H1 (cell line): ENCODE measurements at regions not wholly inside any gene's neighbourhood (a gene's known extent, or its start where the extent isn't known, plus 50 kb on each side); places are given as distances from the start of the nearest gene placed in this dataset.

Experiments
- CTCF ChIA-PET: fragments of 300-600 bp; sonication (Branson Sonifier 250); formaldehyde crosslinking; loops from one replicate; lab custom pipeline; 2021; ENCODE audit not compliant: partially characterized antibody; lab: Charles Lee
- POLR2A ChIA-PET: fragments of 300-600 bp; sonication (Branson Sonifier 250); formaldehyde crosslinking; loops from one replicate; lab custom pipeline; 2021; ENCODE audit warnings: inconsistent platforms; ENCODE audit not compliant: partially characterized antibody; lab: Charles Lee
- DNase-seq, 2 experiments: peaks; one replicate each; pipeline versions ENCODE4 v3.0.0 to v3.0.0-alpha.2; 2010 to 2022; ENCODE audit warnings: low spot score in 2 of 2, low read depth in 1 of 2, mixed read lengths in 1 of 2
- FAIRE-seq: peaks from 2 replicates; lab custom pipeline; 2011; peaks lifted over from hg19 to GRCh38; lab: Jason Lieb, UNC
- H2AFZ ChIP-seq: 2 replicates; pipeline ENCODE4 v1.8.1; 2012; ENCODE audit warnings: low read length, inconsistent platforms
- H2AK5ac ChIP-seq: 2 replicates; pipeline ENCODE4 v1.6.1; 2013; ENCODE audit warnings: low read depth, low read length
- H2BK120ac ChIP-seq: replicated peaks from 2 replicates; pipeline ENCODE3; 2013; ENCODE audit warnings: low read depth, low read length, inconsistent platforms
- H2BK12ac ChIP-seq: 2 replicates; pipeline ENCODE4 v1.6.1; 2013; ENCODE audit warnings: low read depth, low read length
- H2BK15ac ChIP-seq: 2 replicates; pipeline ENCODE4 v1.6.1; 2013; ENCODE audit warnings: low read length
- H2BK20ac ChIP-seq: 2 replicates; pipeline ENCODE4 v1.6.1; 2013; ENCODE audit warnings: low read length
- H2BK5ac ChIP-seq: 2 replicates; pipeline ENCODE4 v1.6.1; 2013; ENCODE audit warnings: low read depth, low read length
- H3K14ac ChIP-seq: 2 replicates; pipeline ENCODE4 v1.6.1; 2013; ENCODE audit warnings: inconsistent platforms; ENCODE audit not compliant: insufficient read length
- H3K18ac ChIP-seq: 2 replicates; pipeline ENCODE4 v1.6.1; 2013; ENCODE audit warnings: low read length; ENCODE audit errors: extremely low read depth
- H3K23ac ChIP-seq: 2 replicates; pipeline ENCODE4 v1.6.1; 2013; ENCODE audit warnings: inconsistent platforms; ENCODE audit not compliant: insufficient read length
- H3K23me2 ChIP-seq: 2 replicates; pipeline ENCODE4 v1.6.1; 2013; ENCODE audit warnings: low read depth, low read length
- H3K27ac ChIP-seq: 2 replicates; pipeline ENCODE4 v1.6.1; 2011; ENCODE audit warnings: low read depth, low read length, inconsistent platforms
- H3K27me3 ChIP-seq, 4 experiments: replicated peaks in 1 of 4; 1 replicate in 1 of 4; 2 replicates in 3 of 4; pipeline versions ENCODE4 v1.6.1 to v1.8.1; 2011 to 2013; ENCODE audit warnings: low read length in 3 of 4, mild to moderate bottlenecking in 3 of 4, inconsistent platforms in 2 of 4, mixed read lengths in 2 of 4, moderate library complexity in 1 of 4; ENCODE audit not compliant: control insufficient read depth in 3 of 4, insufficient read depth in 3 of 4; ENCODE audit errors: extremely low read depth in 1 of 4
- H3K36me3 ChIP-seq, 4 experiments: 2 replicates each; pipeline versions ENCODE4 v1.6.1 to v1.8.1; 2011 to 2013; ENCODE audit warnings: mild to moderate bottlenecking in 4 of 4, low read length in 3 of 4, moderate library complexity in 2 of 4, control low read depth in 1 of 4, inconsistent platforms in 1 of 4; ENCODE audit not compliant: insufficient read depth in 4 of 4, control insufficient read depth in 2 of 4
- H3K4ac ChIP-seq: replicated peaks from 2 replicates; pipeline ENCODE3; 2013; ENCODE audit warnings: low read length, low read depth, mixed read lengths, inconsistent platforms; ENCODE audit not compliant: insufficient read length
- H3K4me1 ChIP-seq, 4 experiments: replicated peaks in 1 of 4; 1 replicate in 1 of 4; 2 replicates in 3 of 4; pipeline versions ENCODE4 v1.6.1 to v1.8.1; 2011 to 2013; ENCODE audit warnings: low read length in 3 of 4, inconsistent platforms in 2 of 4, mixed read lengths in 1 of 4; ENCODE audit not compliant: insufficient read depth in 4 of 4, control insufficient read depth in 3 of 4
- H3K4me2 ChIP-seq, 2 experiments: 2 replicates each; pipeline versions ENCODE4 v1.6.1 to v1.8.1; 2011 to 2013; ENCODE audit warnings: low read depth in 2 of 2, low read length in 2 of 2, control low read depth in 1 of 2, inconsistent platforms in 1 of 2, mild to moderate bottlenecking in 1 of 2; ENCODE audit not compliant: insufficient read depth in 1 of 2
- H3K4me3 ChIP-seq, 4 experiments: fragments of 200-600, 300-600 bp in 1 of 4; sonication (generic), shearing (Covaris generic), sonication (Bioruptor Twin) in 1 of 4; 2 replicates each; pipeline versions ENCODE4 v1.5.1 to v1.8.1; 2011 to 2016; ENCODE audit warnings: low read length in 4 of 4, low read depth in 3 of 4, control low read depth in 2 of 4, inconsistent platforms in 2 of 4, mild to moderate bottlenecking in 2 of 4, mixed read lengths in 1 of 4, moderate library complexity in 1 of 4; ENCODE audit not compliant: insufficient read depth in 2 of 4; ENCODE audit errors: extremely low read depth in 1 of 4
- H3K56ac ChIP-seq: replicated peaks from 2 replicates; pipeline ENCODE3; 2013; ENCODE audit warnings: low read depth, mild to moderate bottlenecking, mixed read lengths, low read length, inconsistent platforms; ENCODE audit not compliant: insufficient read length
- H3K79me1 ChIP-seq: 2 replicates; pipeline ENCODE4 v1.6.1; 2013; ENCODE audit warnings: low read depth, low read length, control low read depth
- H3K79me2 ChIP-seq, 2 experiments: 2 replicates each; pipeline versions ENCODE4 v1.6.1 to v1.8.1; 2012 to 2013; ENCODE audit warnings: low read length in 2 of 2, mild to moderate bottlenecking in 2 of 2, inconsistent platforms in 1 of 2; ENCODE audit not compliant: insufficient read depth in 2 of 2, control insufficient read depth in 1 of 2
- H3K9ac ChIP-seq, 4 experiments: replicated peaks in 1 of 4; 1 replicate in 1 of 4; 2 replicates in 3 of 4; pipeline versions ENCODE4 v1.6.1 to v1.8.1; 2011 to 2013; ENCODE audit warnings: low read depth in 3 of 4, low read length in 3 of 4, control low read depth in 2 of 4, mild to moderate bottlenecking in 2 of 4, moderate library complexity in 2 of 4, inconsistent platforms in 1 of 4; ENCODE audit errors: extremely low read depth in 1 of 4
- H3K9me3 ChIP-seq, 2 experiments: 2 replicates each; pipeline versions ENCODE4 v1.6.1 to v1.8.1; 2012 to 2013; ENCODE audit warnings: mild to moderate bottlenecking in 2 of 2, moderate library complexity in 2 of 2, control low read depth in 1 of 2, inconsistent platforms in 1 of 2, low read depth in 1 of 2, low read length in 1 of 2, mixed read lengths in 1 of 2; ENCODE audit not compliant: insufficient read depth in 2 of 2
- H4K20me1 ChIP-seq, 2 experiments: replicated peaks in 1 of 2; 2 replicates each; pipeline versions ENCODE3 to v1.8.1; 2011 to 2013; ENCODE audit warnings: inconsistent platforms in 2 of 2, low read length in 2 of 2, mild to moderate bottlenecking in 1 of 2; ENCODE audit not compliant: insufficient read depth in 2 of 2, control insufficient read depth in 1 of 2
- H4K5ac ChIP-seq: 2 replicates; pipeline ENCODE4 v1.6.1; 2013; ENCODE audit warnings: low read length, low read depth, mixed read lengths, inconsistent platforms; ENCODE audit not compliant: insufficient read length
- H4K8ac ChIP-seq: 2 replicates; pipeline ENCODE4 v1.8.0; 2013; ENCODE audit warnings: mild to moderate bottlenecking, moderate library complexity, low read length, inconsistent platforms; ENCODE audit not compliant: insufficient read depth; ENCODE audit errors: extremely low read depth
- H4K91ac ChIP-seq: replicated peaks from 2 replicates; pipeline ENCODE3; 2013; ENCODE audit warnings: low read length, mixed read lengths, inconsistent platforms; ENCODE audit not compliant: insufficient read length
- ATF2 ChIP-seq: IDR thresholded peaks from 2 replicates; pipeline ENCODE4 v1.6.1; 2012; ENCODE audit warnings: low read length, inconsistent platforms
- CBX5 ChIP-seq: fragments of 300-800, 300-1000 bp; sonication (generic); IDR thresholded peaks from 2 replicates; pipeline ENCODE4 v1.7.1; 2016; ENCODE audit warnings: antibody characterized with exemption, low read length, low read depth
- EGR1 ChIP-seq: IDR thresholded peaks from 2 replicates; pipeline ENCODE4 v1.6.1; 2011; ENCODE audit warnings: low read depth, low read length, borderline replicate concordance
- FOSL1 ChIP-seq: IDR thresholded peaks from 2 replicates; pipeline ENCODE4 v1.6.1; 2011; ENCODE audit warnings: mild to moderate bottlenecking, low read depth, low read length, moderate library complexity; ENCODE audit not compliant: insufficient read depth
- GABPA ChIP-seq: IDR thresholded peaks from 2 replicates; pipeline ENCODE4 v1.6.1; 2011; ENCODE audit warnings: mild to moderate bottlenecking, low read length, moderate library complexity, borderline replicate concordance; ENCODE audit not compliant: insufficient read depth
- HDAC2 ChIP-seq, 2 experiments: fragments of 300-600 bp in 1 of 2; sonication (generic) in 1 of 2; IDR thresholded peaks; 2 replicates each; pipeline ENCODE4 v1.6.1; 2011 to 2012; ENCODE audit warnings: low read depth in 2 of 2, low read length in 2 of 2, mild to moderate bottlenecking in 2 of 2, moderate library complexity in 2 of 2, borderline replicate concordance in 1 of 2, inconsistent platforms in 1 of 2
- KDM4A ChIP-seq: IDR thresholded peaks from one replicate; pipeline ENCODE4 v1.7.1; 2012; ENCODE audit warnings: low read depth, mild to moderate bottlenecking, moderate library complexity, low read length, inconsistent platforms; ENCODE audit not compliant: severe bottlenecking
- NRF1 ChIP-seq: IDR thresholded peaks from 2 replicates; pipeline ENCODE4 v1.6.1; 2011; ENCODE audit warnings: mild to moderate bottlenecking, low read depth, low read length, improper control_type of control experiment
- RNF2 ChIP-seq: fragments of 200-900, 300-1000 bp; sonication (generic); IDR thresholded peaks from 2 replicates; pipeline ENCODE4 v1.7.1; 2016; ENCODE audit warnings: borderline replicate concordance, low read depth, mild to moderate bottlenecking, antibody characterized with exemption, low read length; ENCODE audit not compliant: poor library complexity, severe bottlenecking; ENCODE audit errors: missing control alignments
- SUZ12 ChIP-seq: fragments of 200-600 bp; sonication (generic); IDR thresholded peaks from 2 replicates; pipeline ENCODE4 v1.6.1; 2012; ENCODE audit warnings: mild to moderate bottlenecking, inconsistent platforms, low read length, moderate library complexity, mixed read lengths
- TCF12 ChIP-seq: IDR thresholded peaks from 2 replicates; pipeline ENCODE4 v1.6.1; 2011; ENCODE audit warnings: low read depth, mild to moderate bottlenecking, low read length
- WGBS, 2 experiments: shearing (Covaris generic) in 1 of 2; methylation state at CpG; one replicate each; pipeline versions ENCODE4 v1.1.6 to v1.1.7; 2013 to 2015; ENCODE audit warnings: low lambda C conversion rate in 2 of 2, mixed read lengths in 2 of 2, inconsistent platforms in 1 of 2, low coverage in 1 of 2, missing lambda C conversion rate in 1 of 2; ENCODE audit not compliant: insufficient replicate concordance in 2 of 2, insufficient coverage in 1 of 2, insufficient read length in 1 of 2; ENCODE audit errors: extremely low coverage in 1 of 2, missing lambda C conversion rate in 1 of 2; 5-methylcytosine and 5-hydroxymethylcytosine counted together
- TF ChIP-seq, protein P1 (sequence below): IDR thresholded peaks from 2 replicates; pipeline ENCODE4 v1.6.1; 2011; ENCODE audit warnings: low read depth, mild to moderate bottlenecking, low read length; ENCODE audit not compliant: insufficient read depth

GRCh38 chr12:25827747-25828146, 130.7 kb upstream of the RASSF8 start:
- H3K4me3 ChIP-seq: no peak overlapping the region
- no peak overlapping the region for H4K91ac ChIP-seq
- no peaks in the 10 kb centered on the region for H3K23me2 ChIP-seq
- no peak overlapping the region for H2BK12ac ChIP-seq
- no peak overlapping the region for H3K4me2 ChIP-seq
- no peaks in the 10 kb centered on the region for H3K4me1 ChIP-seq
- no peak overlapping the region for H4K8ac ChIP-seq
- no peaks in the 10 kb centered on the region for H4K20me1 ChIP-seq
- no peak overlapping the region for H2BK120ac ChIP-seq
- H2BK15ac ChIP-seq: no peak overlapping the region
- no peak overlapping the region for H3K27ac ChIP-seq
- FAIRE-seq (no peak), DNase-seq (no peak)
- no peaks in the 10 kb centered on the region for H3K27me3 ChIP-seq
- no peak overlapping the region for H3K23ac ChIP-seq
- H4K5ac ChIP-seq: no peak overlapping the region
- no peak overlapping the region for H2AK5ac ChIP-seq
- no peaks in the 10 kb centered on the region for H3K79me2 ChIP-seq
- H2BK20ac ChIP-seq: no peak overlapping the region
- H3K56ac ChIP-seq: no peak overlapping the region
- no peak overlapping the region for H3K18ac ChIP-seq
- no peak overlapping the region for H3K4ac ChIP-seq
- H3K14ac ChIP-seq: no peak overlapping the region
- ChIA-PET POLR2A (no interaction called here), CTCF (no interaction called here)
- H3K79me1 ChIP-seq: no peaks in the 10 kb centered on the region
- no peak overlapping the region for H3K9ac ChIP-seq
- no peak overlapping the region for H2AFZ ChIP-seq
- H3K36me3 ChIP-seq: no peaks in the 10 kb centered on the region
- no peak overlapping the region for H2BK5ac ChIP-seq
- no peaks in the 10 kb centered on the region for H3K9me3 ChIP-seq
- 88% methylated on average over 3 of the region's 3 CpGs; no CpG with 5 or more reads in 1 of the 2 experiments for WGBS, 2 experiments
- TF ChIP-seq NRF1 (no peak), HDAC2 (IDR thresholded peaks at IDR 0.05; ENCODE audit: borderline replicate concordance in 1 of 2, low read depth in 2 of 2, low read length in 2 of 2) (no peak), GABPA (no peak), TCF12 (no peak), SUZ12 (no peak), ATF2 (no peak), EGR1 (no peak), RNF2 (no peak), CBX5 (no peak), FOSL1 (no peak), KDM4A (no peak)
- TF ChIP-seq, protein P1, sequence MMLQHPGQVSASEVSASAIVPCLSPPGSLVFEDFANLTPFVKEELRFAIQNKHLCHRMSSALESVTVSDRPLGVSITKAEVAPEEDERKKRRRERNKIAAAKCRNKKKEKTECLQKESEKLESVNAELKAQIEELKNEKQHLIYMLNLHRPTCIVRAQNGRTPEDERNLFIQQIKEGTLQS: no peak
